ENCODE measurements at regions not wholly inside any gene's neighbourhood (a gene's known extent, or its start where the extent isn't known, plus 50 kb on each side); places are given as distances from the start of the nearest gene placed in this dataset.

DNA sequence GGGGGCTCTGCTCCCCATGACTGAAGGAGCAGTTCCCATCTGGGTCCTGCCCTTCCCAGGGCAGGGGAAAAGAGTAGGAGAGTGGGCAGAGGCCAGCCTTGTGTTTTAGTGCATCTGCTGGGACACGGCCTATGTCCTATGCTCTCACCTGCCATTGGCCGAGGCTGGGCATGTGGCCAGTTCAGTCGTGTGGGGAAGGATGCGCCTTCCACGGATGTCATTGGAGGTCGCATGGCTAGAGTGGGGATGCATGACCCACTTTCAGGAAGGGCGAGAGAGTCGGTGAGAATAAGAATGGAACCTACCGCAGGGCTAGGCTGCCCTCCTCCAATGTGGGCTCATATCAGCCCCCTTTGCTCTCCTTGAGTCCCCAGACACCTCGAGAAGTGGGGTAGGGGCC, 70.9 kb upstream of the HAAO start:
- DNase-seq = no peak

DNA sequence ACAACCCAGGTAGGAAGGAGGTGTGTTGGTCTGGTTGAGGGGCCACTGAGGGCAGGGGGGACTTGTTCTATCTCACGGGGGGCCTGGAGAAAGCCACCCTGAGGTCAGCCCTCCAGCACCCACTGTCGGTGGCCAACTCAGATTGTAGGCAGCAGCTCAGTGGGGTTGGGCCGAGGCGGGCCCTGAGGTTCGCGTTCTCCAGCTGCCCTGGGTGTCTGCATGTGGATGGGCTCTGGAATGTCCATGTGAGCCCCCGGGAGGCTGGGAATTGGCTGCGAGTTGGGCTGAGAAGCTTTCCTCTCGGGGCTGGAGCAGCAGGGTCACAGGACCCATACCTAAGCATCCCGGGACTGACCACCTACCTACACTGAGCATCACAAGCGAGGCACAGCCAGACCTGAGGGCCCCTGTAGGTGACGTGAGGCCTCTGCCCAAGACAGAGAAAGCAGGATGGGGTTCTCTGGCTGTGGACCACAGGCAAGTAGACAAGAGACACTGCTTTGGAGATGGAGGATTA, 70.3 kb upstream of the HAAO start:
- DNase-seq = no peak

DNA sequence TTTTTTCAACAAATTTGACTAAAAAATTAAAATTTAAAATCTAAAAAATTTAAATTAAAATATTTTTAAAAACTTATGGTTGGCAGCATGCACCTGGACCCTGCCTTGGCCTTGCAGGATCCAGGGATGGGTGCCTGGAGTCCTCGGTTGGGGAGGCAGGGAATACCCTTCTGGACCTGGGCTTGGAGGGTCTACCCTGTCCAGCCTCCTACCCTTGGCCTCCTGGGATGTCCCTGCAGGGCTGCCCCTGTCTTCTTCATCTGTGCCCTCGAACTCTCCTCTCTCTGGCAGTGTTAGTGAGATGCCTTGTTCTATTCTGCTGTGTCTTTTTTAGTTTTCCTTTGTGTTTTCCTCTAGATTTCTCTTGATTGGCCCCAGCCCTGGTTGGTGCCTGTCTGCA, 68.9 kb upstream of the HAAO start:
- no peak for DNase-seq

DNA sequence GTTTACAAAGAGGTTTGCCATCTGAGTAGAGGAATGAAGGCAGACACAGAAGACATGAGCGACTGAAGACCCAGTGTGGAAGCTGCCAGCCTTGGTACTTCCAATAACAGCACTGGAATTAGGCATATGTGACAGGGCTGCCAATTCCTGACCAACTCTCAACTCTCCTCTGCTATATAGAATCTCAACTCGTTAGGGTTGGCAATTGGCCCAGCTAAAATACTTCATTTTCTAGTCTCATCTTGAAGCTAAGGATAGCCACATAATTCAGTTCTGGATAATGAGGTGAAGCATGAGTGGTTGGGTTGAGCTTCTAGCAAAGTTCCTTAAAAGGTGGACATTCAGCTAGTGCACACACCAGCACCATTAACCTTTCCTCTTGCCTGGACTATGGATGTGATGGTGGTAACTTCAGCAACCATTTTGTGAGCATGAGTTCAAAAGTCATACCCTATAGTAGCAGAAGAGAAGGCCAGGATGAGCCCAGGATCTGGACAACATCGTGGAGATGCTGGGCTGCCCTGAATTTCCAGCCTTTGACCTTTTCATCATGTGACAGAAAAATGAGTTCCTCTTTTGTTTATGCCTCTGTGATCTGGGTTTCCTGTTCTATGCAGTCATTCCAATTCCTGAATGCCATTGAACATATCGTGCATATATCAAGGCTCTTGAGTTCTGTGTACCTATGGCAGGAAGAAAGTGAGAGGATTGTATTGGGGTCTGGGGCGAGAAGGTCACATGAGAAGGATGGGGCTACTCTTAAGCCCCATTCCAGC, 68.1 kb upstream of the HAAO start:
- no peak for DNase-seq

DNA sequence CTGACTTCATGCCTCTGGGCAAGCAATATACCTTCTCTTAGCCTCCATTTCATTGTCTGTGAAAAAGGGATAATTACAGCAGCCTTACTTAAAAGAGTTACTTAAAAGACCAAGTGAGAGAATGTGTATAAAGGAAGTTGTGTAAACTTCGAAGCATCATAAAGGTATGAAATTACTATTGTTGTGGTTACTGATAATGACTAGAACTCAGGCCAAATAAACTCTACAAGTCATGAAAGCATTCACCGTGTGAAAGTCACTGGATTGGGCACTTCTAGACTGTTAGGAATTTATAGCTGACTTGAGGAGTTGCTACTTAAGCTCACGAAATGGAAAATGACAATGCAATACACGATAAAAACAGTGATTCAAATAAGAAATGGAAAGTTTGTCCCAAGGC, 67.4 kb upstream of the HAAO start:
- DNase-seq = no peak

DNA sequence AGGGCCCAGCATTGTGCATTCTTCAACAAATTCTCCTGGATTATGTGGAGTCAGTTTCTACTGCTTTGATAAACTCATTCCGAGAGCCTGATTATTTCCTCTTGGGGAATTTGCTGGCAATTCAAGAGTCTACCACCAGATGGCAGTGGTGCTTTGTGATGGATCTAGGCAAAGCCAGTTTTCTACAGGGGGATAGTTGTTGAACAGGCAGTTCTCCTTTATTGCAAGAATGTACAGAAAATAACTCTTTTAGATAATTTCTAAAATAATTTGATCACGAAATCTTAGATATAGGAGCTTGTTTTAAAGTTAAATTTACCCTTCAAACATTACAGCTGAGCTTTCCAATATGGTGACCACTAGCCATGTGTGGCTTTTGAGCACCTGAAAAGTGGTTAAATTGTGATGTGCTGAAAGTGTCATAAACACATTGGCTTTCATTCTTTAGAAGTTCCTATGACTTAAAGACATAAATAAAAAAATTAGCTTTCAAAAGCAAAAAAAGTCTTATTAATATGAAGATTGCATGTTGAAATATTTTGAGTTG, 66.7 kb upstream of the HAAO start:
- DNase-seq = peak in 12 of 56 donors; percentile 2 to 38 (median 4)

DNA sequence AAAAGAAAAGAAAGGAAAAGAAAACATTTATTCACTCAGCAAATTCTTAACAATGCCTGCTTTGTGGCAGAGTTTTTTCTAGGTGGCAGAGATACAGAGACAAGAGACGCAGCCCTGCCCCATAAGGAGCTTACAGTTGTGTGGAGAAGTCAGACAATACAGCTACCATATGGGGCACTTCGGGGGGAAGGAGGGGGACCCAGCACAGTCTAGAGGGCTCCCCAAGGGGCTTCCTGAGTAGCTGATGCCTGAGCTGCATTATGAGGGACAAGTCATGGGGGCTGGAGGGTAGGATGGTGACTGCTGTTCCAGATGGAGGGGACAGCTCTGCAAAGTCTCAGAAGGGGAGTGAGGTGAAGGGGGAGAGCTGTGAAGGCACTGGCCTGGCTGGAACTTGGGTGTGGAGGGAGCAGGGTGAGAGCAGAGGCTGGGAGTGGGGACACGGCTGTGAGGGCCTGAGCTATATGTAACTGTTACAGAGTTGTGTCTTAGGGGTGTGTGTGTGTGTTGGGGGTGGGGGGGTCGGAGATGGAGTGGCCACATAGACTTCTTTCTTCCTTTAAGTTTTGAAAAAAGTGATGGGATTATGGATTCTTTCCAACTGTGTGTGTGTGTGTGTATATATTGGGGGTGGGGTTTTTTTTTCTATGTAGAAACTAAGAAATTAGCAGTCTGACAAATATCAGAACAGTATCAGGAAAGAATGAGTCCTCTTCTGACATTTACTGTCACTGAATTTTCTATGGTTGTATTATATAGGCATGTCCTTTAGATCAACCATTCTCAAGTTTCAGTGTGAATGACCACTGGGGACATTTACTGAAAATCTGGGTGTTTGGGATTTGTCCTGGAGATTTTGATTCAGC, 66.0 kb upstream of the HAAO start:
- no peak for DNase-seq

DNA sequence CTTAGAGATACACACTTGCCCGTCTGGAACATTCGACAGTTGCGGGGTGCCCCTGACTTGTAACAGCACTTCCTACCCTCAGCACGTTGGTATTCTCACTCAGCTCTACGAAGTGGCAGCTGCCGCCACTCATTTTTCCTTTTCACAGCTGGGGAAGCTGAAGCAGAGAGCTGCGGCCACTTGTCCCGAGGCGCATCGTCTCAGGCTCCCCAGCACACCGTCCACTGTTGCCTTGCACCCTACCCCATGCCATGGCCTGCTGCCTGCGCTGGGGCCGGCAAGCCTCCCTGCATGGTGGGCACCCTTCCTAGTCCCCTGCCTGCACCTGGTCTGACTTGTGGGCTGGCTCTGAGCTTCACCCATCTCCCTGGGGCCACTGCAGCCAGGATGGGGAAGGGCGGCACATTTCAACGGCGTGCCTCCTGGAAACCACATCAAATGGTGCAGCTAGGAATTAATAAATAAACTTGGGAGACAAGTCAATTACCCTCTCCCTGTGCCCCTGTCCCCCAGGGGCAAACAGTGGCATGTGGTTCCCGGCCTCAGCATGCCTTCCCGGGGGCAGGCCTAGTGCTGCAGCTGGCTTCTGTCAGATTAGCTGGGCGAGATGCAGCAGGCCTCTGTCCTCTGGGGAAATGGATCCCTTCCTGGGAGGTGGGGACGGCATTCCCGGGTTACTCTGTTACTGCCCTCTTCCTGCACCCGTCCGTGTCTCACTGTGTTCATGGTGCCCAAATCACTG, 64.7 kb upstream of the HAAO start:
- DNase-seq = no peak

DNA sequence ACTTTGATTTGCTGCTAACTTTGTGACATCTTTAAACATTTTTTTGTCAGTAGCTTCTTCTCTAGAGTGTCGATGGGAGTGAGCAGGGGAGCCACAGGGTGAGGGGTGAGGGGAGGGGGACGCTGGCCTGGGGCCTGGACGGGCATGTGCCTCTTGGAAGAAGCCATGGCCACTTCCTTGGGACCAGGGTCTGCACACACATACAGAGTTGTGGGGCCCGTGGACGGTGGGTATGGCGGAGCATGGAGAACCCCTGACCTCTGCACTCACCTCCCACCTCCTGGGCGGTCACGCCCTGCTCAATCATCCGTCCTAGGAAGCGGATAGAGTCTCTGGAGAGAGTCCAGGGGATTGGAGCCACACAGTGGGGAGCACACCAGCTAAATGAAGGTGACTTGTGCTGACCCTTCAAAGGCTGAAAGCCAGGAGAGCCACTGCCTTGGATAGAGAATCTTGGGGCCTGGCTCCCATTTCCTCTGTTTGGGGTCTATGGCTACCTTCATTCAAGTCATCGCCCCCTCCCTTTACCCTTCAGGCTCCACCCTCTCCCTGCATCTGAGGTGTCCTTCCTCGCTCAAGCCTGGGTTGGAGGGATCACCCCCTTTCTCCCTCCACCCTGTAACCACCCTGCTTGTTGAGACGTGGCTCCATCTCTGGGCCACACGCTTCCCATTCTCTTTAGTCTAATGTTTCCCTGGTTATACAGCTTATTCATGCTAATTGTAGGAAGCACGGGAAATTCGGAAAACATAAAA, 63.9 kb upstream of the HAAO start:
- no peak for DNase-seq

DNA sequence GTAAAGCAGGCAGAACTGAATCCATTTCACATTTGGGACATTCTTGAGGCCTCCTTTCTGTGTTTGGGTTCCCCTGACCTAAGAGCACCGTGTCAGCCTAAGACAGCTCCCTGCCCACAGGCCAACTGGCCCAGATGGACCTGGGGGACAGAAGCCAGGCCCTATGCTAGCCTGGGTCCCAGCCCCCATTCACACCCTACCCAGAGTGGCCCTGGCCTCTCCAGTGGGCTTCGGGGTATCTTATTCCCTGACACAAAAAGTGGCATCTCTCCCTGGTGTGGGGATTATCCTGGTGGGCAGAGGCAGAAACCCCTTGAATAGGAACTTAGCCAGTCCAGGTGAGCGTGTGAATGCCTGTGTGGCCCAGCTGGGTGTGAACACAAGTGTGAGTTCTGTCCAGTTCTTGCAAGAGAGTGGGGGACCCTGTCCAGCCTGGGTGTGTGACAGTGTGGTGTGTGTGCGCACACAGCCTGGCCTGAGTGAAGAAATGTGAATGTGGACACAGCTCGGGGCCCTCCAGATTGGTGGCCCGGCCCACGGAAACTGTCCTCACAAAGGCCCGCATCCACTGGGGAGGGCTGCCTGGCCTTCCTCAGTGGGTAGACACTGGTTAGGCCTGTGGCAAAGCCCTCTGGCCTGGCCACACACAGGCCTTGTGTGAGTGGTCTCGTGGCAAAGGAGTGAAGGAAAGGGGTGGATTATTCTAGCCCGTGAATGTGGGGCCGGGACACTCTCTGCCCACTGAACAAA, 63.0 kb upstream of the HAAO start:
- DNase-seq = no peak

DNA sequence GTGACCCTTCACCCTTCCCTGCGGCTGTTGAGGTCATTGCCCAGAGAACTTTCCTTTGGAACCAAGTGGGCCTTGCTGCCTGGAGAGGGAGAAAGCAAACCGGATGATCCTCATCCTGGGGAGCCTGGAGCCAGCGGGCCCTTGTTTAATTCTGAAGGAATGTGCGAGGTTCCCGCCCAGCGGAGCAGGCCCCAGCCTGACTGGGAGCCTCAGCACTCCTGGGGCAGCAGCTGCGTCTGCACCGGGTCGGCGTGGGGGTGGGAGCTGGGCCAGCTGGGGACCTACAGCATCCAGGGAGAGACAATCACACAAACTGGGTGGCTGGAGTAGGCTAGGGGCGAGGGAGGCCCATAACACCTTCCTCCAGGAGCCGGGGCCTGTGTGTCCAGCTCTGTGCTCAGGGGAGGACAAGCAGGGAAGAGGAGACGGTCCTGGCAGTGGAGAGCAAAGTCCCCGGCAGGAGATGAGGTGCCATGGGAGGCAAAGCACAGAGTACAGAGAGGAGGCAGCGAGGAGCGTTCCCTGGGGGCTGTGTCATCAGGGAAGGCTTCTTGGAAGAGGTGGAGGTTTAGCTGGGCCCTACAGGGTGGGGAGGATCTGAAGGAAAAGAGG, 61.9 kb upstream of the HAAO start:
- no peak for DNase-seq

DNA sequence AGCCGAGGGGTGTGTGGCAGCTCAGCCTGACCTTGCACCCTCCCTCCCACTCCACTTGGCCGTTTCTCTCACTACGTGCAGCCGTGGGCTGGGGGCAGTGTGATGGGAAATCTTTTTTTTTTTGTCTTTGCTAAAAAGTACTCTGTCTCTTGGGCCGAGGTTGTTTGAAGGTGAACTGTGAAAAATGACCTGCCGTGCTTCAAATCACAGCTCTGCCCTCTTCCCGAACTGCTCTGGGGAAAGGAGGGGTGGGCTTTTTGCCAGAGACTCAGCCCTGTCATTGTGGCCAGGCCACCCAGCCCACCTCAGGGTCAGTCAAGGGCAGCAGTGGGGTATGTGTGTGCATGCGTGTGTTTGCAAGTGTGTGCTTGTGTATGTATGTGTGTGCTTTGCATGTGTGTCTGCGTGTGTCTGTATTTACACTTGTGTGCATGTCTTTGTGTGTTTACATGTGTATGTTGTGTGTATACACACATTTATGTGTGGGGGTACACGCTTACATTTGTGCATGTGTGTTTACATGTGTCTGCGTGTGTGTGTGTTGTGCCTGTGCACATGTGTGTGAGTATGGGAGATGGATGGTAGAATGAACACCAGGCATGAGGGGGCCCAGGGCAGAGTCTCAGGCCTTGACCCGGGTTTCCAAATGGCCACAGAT, 61.3 kb upstream of the HAAO start:
- no peak for DNase-seq

DNA sequence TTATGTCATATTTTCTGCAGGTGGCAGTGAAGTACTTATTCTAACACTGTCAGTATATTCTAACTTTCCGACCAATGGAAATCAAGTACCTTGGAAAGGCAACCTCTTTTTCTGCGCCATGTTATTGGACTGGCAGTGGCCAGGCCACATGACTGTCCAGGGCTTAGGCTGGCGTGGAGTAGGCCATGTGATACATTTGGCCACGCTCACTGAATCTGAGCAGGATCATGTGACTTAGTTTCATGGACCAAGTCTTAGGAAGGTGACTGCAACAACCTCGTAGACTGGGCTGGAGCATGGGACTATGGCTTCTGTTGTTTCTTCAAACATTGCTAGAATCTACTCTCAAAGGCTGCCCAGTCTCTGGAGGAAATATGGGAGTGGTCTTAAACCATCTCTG, 60.4 kb upstream of the HAAO start:
- DNase-seq = no peak

DNA sequence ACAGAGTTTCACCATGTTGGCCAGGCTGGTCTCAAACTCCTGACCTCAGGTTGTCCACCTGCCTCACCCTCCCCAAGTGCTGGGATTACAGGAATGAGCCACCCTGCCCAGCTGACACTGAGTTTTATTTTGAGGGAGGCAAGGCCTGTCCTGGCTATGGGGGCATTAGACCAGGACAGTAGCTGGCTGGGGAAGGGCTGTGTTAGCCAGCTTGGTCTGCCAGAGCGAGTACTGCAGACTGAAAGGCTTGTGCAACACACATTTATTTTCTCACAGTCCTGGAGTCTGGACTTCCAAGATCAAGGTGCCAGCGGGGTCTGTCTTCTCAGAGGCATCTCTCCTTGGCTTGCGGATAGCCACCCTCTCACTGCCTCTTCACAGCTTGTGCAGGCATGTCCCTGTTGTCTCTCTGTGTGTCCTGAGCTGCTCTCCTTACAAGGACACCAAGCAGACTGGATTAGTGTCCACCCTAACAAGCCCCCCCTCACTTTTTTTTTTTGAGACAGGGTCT, 59.4 kb upstream of the HAAO start:
- DNase-seq = no peak

DNA sequence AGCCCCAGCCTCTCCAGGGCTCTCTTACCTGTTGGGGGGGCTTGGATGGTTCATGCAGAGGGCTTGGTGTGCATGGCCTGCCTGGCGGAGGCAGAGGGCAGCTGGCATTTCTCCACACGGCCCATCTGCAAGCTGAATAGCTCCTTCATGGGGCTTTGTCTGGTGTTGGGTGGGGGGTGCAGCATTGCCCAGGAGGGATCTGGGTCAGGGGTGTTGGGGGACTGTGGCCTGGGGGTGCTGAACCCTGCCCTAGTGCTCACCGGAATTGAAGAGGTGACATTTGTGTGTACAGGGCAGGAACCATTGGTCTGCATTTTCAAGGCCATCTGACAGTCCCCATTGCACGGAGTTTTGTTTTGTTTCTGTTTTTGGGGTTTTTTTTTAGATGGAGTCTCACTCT, 58.8 kb upstream of the HAAO start:
- DNase-seq = no peak

DNA sequence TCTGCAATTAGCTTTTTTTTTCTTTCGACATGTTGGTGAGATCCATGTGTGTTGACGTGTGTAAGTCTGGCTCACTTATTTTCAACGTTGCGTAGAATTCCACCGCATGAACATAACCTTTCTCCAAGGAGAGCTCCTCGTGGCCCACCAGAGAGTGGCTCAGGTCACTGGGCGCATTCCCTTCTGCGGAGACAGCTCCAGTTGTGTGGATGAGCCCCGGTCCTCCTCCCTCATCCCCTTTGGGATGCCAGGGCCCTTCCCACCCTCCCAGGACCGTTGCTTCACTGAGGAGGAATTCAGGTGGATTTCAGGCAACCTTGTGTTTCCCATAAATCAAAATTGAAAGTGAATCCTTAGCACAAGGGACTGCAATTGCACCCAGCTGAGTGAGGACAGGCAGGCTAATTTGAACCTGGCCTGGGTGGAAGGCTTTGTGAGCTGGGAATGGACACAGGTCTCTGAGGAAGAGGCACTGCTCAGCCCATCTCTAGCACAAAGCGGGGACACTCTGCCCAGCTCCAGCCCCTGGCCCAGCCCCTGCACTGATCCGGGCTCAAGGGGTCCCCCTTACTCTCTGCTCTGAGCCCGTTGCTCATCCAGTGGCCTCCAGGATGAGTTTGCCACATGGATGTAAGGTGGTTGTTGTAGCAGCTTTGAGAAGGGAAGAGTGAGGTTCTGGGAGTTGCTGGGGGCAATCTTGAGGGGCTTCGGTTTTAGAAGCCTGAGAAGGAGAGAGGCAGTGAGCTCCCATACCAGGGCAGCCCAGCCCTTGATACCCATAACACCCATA, 57.8 kb upstream of the HAAO start:
- DNase-seq = no peak

DNA sequence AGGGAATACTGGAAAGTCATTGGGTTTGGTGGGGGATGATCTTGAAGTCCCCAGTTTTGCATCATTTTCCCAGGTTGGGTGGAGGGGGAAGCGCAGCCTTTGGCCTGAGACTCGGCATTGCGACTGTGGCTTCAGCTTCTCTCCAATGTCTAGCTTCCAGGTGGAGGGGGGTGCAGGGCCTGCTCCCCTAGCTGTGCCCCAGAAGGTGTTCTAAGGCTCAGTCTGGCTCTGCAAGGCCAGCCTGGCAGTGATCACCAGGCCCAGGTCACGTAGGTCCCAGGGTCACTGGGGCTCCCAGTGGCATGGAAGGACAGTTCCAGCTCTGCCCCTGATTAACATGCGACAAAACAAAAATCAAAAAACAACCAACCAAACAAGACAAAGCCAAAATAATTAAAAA, 56.9 kb upstream of the HAAO start:
- DNase-seq = no peak

DNA sequence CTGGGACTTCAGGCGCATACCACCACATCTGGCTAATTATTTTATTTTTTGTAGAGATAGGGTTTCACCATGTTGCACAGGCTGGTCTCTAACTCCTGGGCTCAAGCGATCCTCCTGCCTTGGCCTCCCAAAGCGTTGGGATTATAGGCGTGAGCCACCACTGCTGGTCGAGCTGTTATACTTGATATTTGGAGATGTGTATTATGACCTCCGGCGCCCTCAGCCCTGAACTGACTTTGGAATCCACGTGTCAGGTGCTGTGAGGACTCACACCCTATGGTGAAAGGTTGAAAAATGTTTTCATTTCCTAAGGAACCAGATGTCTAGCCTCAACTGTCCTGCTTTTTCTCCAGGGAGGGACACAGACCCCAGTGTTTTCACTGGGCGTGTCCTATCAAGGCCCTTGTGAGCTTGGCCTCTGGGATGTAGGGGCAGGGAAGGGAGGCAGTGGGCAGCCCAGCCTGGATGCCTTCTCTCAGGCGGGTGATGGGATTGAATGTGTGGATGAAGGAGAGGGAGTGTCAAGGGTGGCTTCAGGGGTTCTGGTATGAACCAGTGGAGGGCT, 56.4 kb upstream of the HAAO start:
- no peak for DNase-seq

Data from nucleus accumbens (tissue), 56 donors.